H9 (cell line): ENCODE measurements at regions not wholly inside any gene's neighbourhood (a gene's known extent, or its start where the extent isn't known, plus 50 kb on each side); places are given as distances from the start of the nearest gene placed in this dataset.

Source experiments
- DNase-seq: peaks from one replicate; pipeline ENCODE4 v3.0.0-alpha.2; 2017
- H2AFZ ChIP-seq: one replicate; pipeline ENCODE4 v1.6.1; 2013; ENCODE audit warnings: mild to moderate bottlenecking, low read length, control low read depth, moderate library complexity
- H2AK5ac ChIP-seq: 2 replicates; pipeline ENCODE4 v1.6.1; 2013; ENCODE audit warnings: low read length, control low read depth, mixed read lengths; ENCODE audit not compliant: insufficient read length
- H2BK120ac ChIP-seq: one replicate; pipeline ENCODE4 v1.6.1; 2013; ENCODE audit warnings: low read depth, mild to moderate bottlenecking, low read length, control low read depth, inconsistent platforms; ENCODE audit not compliant: poor library complexity, severe bottlenecking
- H2BK12ac ChIP-seq: 2 replicates; pipeline ENCODE4 v1.6.1; 2013; ENCODE audit warnings: low read length, control low read depth, mixed read lengths, low read depth; ENCODE audit not compliant: insufficient read length
- H2BK15ac ChIP-seq: 2 replicates; pipeline ENCODE4 v1.6.1; 2013; ENCODE audit warnings: low read depth, low read length, control low read depth
- H2BK20ac ChIP-seq: one replicate; pipeline ENCODE4 v1.6.1; 2013; ENCODE audit warnings: low read depth, mild to moderate bottlenecking, low read length, control low read depth, inconsistent platforms; ENCODE audit not compliant: poor library complexity, severe bottlenecking
- H2BK5ac ChIP-seq: 2 replicates; pipeline ENCODE4 v1.6.1; 2013; ENCODE audit warnings: low read length, control low read depth, mixed read lengths; ENCODE audit not compliant: insufficient read length
- H3K14ac ChIP-seq: 2 replicates; pipeline ENCODE4 v1.6.1; 2013; ENCODE audit warnings: low read length, control low read depth; ENCODE audit not compliant: insufficient read depth
- H3K18ac ChIP-seq: 2 replicates; pipeline ENCODE4 v1.6.1; 2013; ENCODE audit warnings: low read depth, mild to moderate bottlenecking, mixed read lengths, low read length, control low read depth; ENCODE audit not compliant: insufficient read length
- H3K23ac ChIP-seq: 2 replicates; pipeline ENCODE4 v1.6.1; 2013; ENCODE audit warnings: low read length, control low read depth, mixed read lengths, low read depth; ENCODE audit not compliant: insufficient read length
- H3K23me2 ChIP-seq: 2 replicates; pipeline ENCODE4 v1.6.1; 2013; ENCODE audit warnings: low read depth, mild to moderate bottlenecking, mixed read lengths, low read length, control low read depth; ENCODE audit not compliant: insufficient read length, poor library complexity, severe bottlenecking
- H3K27ac ChIP-seq: 2 replicates; pipeline ENCODE4 v1.5.1; 2013; ENCODE audit warnings: low read length, control low read depth, mixed read lengths, low read depth; ENCODE audit not compliant: insufficient read length
- H3K27me3 ChIP-seq: 2 replicates; pipeline ENCODE4 v1.6.1; 2013; ENCODE audit warnings: low read length, control low read depth, inconsistent platforms; ENCODE audit not compliant: insufficient read depth
- H3K4ac ChIP-seq: 2 replicates; pipeline ENCODE4 v1.6.1; 2013; ENCODE audit warnings: low read depth, mild to moderate bottlenecking, control low read depth, inconsistent platforms, low read length, moderate library complexity
- H3K4me1 ChIP-seq: 2 replicates; pipeline ENCODE4 v1.6.1; 2013; ENCODE audit warnings: low read length, control low read depth, inconsistent platforms; ENCODE audit not compliant: insufficient read depth
- H3K4me2 ChIP-seq: 2 replicates; pipeline ENCODE4 v1.6.1; 2013; ENCODE audit warnings: low read length, control low read depth, mixed read lengths; ENCODE audit not compliant: insufficient read length, insufficient read depth
- H3K56ac ChIP-seq: 2 replicates; pipeline ENCODE4 v1.6.1; 2013; ENCODE audit warnings: low read depth, mild to moderate bottlenecking, mixed read lengths, low read length, control low read depth; ENCODE audit not compliant: insufficient read length
- H3K79me1 ChIP-seq: 2 replicates; pipeline ENCODE4 v1.6.1; 2013; ENCODE audit warnings: low read depth, mild to moderate bottlenecking, moderate library complexity, low read length, control low read depth, inconsistent platforms; ENCODE audit not compliant: insufficient read depth, poor library complexity, severe bottlenecking
- H3K79me2 ChIP-seq: 2 replicates; pipeline ENCODE4 v1.6.1; 2013; ENCODE audit warnings: low read length, control low read depth, inconsistent platforms; ENCODE audit not compliant: insufficient read depth
- H3K9ac ChIP-seq: 2 replicates; pipeline ENCODE4 v1.6.1; 2013; ENCODE audit warnings: low read length, control low read depth, mixed read lengths; ENCODE audit not compliant: insufficient read length; ENCODE audit errors: extremely low read depth
- H3K9me3 ChIP-seq: one replicate; pipeline ENCODE4 v1.6.1; 2013; ENCODE audit warnings: low read depth, low read length, inconsistent platforms; ENCODE audit not compliant: control insufficient read depth
- H3T11ph ChIP-seq: one replicate; pipeline ENCODE4 v1.6.1; 2013; ENCODE audit warnings: mild to moderate bottlenecking, low read length, control low read depth, inconsistent platforms
- H4K20me1 ChIP-seq: one replicate; pipeline ENCODE4 v1.6.1; 2013; ENCODE audit not compliant: control insufficient read depth, insufficient read length, insufficient read depth
- H4K5ac ChIP-seq: 2 replicates; pipeline ENCODE4 v1.6.1; 2013; ENCODE audit warnings: low read depth, mild to moderate bottlenecking, mixed read lengths, low read length, control low read depth; ENCODE audit not compliant: insufficient read length
- H4K8ac ChIP-seq: replicated peaks from 2 replicates; pipeline ENCODE4 v1.6.1; 2013; ENCODE audit warnings: low read length, control low read depth, mixed read lengths, low read depth; ENCODE audit not compliant: insufficient read length
- H4K91ac ChIP-seq: 2 replicates; pipeline ENCODE4 v1.6.1; 2013; ENCODE audit warnings: low read depth, mild to moderate bottlenecking, moderate library complexity, mixed read lengths, low read length, control low read depth; ENCODE audit not compliant: insufficient read length
- H3K27ac Mint-ChIP-seq, 3 experiments: 2 replicates in 2 of 3; 3 replicates in 1 of 3; pipeline ENCODE4 v1.8.0; 2020 to 2021; ENCODE audit warnings: mixed read lengths in 3 of 3, mild to moderate bottlenecking in 1 of 3, moderate library complexity in 1 of 3
- H3K27me3 Mint-ChIP-seq: 2 replicates; pipeline ENCODE4 v1.8.0; 2021; ENCODE audit warnings: low read depth, mild to moderate bottlenecking, moderate library complexity, mixed read lengths
- H3K36me3 Mint-ChIP-seq, 3 experiments: 2 replicates in 2 of 3; 3 replicates in 1 of 3; pipeline ENCODE4 v1.8.0; 2020 to 2021; ENCODE audit warnings: low read depth in 3 of 3, mixed read lengths in 3 of 3; ENCODE audit not compliant: insufficient read depth in 1 of 3
- H3K4me1 Mint-ChIP-seq, 2 experiments: 2 replicates each; pipeline ENCODE4 v1.8.0; 2020; ENCODE audit warnings: mixed read lengths in 2 of 2
- H3K4me3 Mint-ChIP-seq, 2 experiments: 2 replicates in 1 of 2; 3 replicates in 1 of 2; pipeline ENCODE4 v1.8.0; 2020 to 2021; ENCODE audit warnings: mild to moderate bottlenecking in 2 of 2, mixed read lengths in 2 of 2, moderate library complexity in 1 of 2
- H3K9me3 Mint-ChIP-seq, 2 experiments: 2 replicates in 1 of 2; 3 replicates in 1 of 2; pipeline ENCODE4 v1.8.0; 2020; ENCODE audit warnings: mild to moderate bottlenecking in 2 of 2, mixed read lengths in 2 of 2, moderate library complexity in 1 of 2
- CTCF ChIP-seq: fragments of 200-600 bp; sonication (generic); conservative IDR thresholded peaks from 3 replicates; pipeline ENCODE4 v1.8.0; 2021; ENCODE audit warnings: antibody characterized with exemption, mild to moderate bottlenecking
- WGBS: extraction: QIAGEN DNeasy Blood & Tissue Kit; methylation state at CpG from one replicate; pipeline ENCODE4 v1.1.7; 2013; ENCODE audit warnings: missing lambda C conversion rate, low lambda C conversion rate, mixed read lengths; ENCODE audit not compliant: insufficient read length; ENCODE audit errors: extremely low coverage; 5-methylcytosine and 5-hydroxymethylcytosine counted together

- H3K27me3 Mint-ChIP-seq = no peaks in the 10 kb centered on the region; the same call in 1 of the 2 replicates
- no peaks in the 10 kb centered on the region for H3K79me2 ChIP-seq
- no peak overlapping the region for H3K14ac ChIP-seq
- no peak for DNase-seq
- no peaks in the 10 kb centered on the region for H3K27me3 ChIP-seq
- H4K8ac ChIP-seq = no peak overlapping the region
- no peak overlapping the region for H3K27ac ChIP-seq
- no peaks in the 10 kb centered on the region for H3K9me3 ChIP-seq
- no peak overlapping the region for H2BK12ac ChIP-seq
- no peaks in the 10 kb centered on the region for H3K36me3 Mint-ChIP-seq
- no CpG with 5 or more reads among the region's 2 CpGs for WGBS
- no peak overlapping the region for H3K4me3 Mint-ChIP-seq
- no peak overlapping the region for H2BK15ac ChIP-seq
- no peak overlapping the region for H2BK120ac ChIP-seq
- no peak overlapping the region for H2AFZ ChIP-seq
- H2BK5ac ChIP-seq = no peak overlapping the region
- no peak for TF ChIP-seq CTCF
- H4K91ac ChIP-seq = no peak overlapping the region
- no peaks in the 10 kb centered on the region for H3K23me2 ChIP-seq
- no peak overlapping the region for H3K9ac ChIP-seq
- no peak overlapping the region for H2AK5ac ChIP-seq
- H3K4ac ChIP-seq = no peak overlapping the region
- no peak overlapping the region for H3K18ac ChIP-seq
- no peak overlapping the region for H3K4me2 ChIP-seq
- H3K56ac ChIP-seq = no peak overlapping the region
- H3K4me1 Mint-ChIP-seq = peaks cover 0 to 3% of the 10 kb centered on the region in 2 experiments; a peak in 2 of 4 replicates
- no peaks in the 10 kb centered on the region for H3K9me3 Mint-ChIP-seq
- no peaks in the 10 kb centered on the region for H4K20me1 ChIP-seq
- no peak overlapping the region for H3K27ac Mint-ChIP-seq
- no peaks in the 10 kb centered on the region for H3K79me1 ChIP-seq
- H3T11ph ChIP-seq = no peak overlapping the region
- no peaks in the 10 kb centered on the region for H3K4me1 ChIP-seq
- H2BK20ac ChIP-seq = no peak overlapping the region
- H4K5ac ChIP-seq = no peak overlapping the region
- H3K23ac ChIP-seq = no peak overlapping the region
These were observed 67.8 kb upstream of the SASH1 start for GRCh38 chr6:148274809-148275208.
